ENCODE measurements at regions not wholly inside any gene's neighbourhood (a gene's known extent, or its start where the extent isn't known, plus 50 kb on each side); places are given as distances from the start of the nearest gene placed in this dataset.

DNA sequence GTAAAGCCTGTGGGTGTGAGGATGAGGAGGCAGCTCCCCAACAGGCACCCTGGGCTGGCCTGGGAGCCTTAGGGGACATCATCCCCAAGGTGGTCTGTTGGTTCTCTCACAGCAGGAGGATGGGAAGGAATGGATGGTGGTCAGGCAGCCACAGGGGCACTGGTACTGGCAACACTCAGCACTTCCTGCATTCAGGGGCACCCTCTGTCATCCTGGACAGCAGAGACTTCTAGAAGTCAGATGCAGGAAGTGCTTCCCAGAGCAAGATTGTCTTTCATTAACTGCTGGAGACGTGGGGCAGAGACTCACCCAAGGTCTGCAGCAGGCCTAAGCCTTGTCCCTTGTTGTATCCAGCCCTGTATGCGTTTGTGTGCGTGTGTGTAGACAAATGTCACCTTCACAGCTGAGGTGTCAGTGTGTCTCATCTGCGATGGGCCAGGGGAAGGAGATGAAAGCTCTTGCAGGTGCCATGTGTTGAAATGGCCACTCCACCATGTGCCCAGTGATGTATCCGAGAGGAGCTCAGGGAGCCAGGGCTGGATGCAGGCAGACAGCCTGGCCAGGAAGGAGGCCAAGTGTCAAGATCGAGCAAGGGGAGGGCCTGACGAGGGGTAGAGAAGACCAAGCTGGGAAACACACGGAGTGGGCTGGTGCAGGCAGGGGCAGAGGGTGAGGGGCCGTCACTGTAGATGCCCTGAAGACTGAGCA, 85.1 kb downstream of the PITPNM2 start:
- DNase-seq (ENCODE audit: low spot score): no peak

DNA sequence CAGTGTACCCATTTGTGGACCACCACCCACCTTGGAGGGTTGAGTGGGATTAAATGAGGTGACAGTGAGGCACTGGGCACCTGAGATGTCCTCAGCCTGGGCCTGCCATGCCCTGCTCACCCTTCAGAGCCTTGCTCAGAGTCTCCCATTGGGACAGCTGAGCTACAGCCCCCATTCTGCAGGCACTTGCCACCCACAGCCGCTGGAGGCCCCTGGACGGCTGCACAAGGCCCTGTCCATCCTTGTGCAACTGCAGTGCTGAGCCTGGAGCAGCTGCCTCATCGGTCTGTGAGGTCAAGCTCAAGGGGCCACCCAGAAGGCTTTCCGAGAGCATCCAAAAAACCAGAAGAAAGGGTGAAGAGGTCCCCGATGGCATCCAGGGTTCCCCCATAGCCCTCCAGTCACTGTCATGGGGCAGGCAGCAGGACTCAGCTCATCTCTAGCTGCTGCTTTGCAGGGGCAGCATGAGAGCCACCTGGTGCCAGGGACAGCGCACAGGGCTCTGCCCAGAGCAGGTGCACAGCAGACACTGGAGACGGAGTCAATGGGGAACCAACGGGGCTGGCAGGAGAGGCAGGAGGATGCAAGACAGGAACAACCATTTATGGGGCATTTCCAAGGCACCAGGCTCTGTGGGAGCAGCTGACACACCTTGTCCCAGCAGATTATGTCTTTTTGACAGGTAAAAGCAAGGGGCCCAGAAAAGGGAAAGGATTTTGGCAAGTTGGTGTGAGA, 84.6 kb downstream of the ARL6IP4 start:
- H3K4me3 ChIP-seq: no peak overlapping the region
- no peak for DNase-seq (ENCODE audit: low spot score)

More for the DNA sequence above, 85.1 kb downstream of the PITPNM2 start:
- Histone ChIP-seq H3K27ac (peak overlapping the region in 1 of 2 donors; percentile 73), H3K4me3 (no peak overlapping the region)
- TF ChIP-seq, protein P1, sequence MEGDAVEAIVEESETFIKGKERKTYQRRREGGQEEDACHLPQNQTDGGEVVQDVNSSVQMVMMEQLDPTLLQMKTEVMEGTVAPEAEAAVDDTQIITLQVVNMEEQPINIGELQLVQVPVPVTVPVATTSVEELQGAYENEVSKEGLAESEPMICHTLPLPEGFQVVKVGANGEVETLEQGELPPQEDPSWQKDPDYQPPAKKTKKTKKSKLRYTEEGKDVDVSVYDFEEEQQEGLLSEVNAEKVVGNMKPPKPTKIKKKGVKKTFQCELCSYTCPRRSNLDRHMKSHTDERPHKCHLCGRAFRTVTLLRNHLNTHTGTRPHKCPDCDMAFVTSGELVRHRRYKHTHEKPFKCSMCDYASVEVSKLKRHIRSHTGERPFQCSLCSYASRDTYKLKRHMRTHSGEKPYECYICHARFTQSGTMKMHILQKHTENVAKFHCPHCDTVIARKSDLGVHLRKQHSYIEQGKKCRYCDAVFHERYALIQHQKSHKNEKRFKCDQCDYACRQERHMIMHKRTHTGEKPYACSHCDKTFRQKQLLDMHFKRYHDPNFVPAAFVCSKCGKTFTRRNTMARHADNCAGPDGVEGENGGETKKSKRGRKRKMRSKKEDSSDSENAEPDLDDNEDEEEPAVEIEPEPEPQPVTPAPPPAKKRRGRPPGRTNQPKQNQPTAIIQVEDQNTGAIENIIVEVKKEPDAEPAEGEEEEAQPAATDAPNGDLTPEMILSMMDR (IDR thresholded peaks at IDR 0.05): no peak

DNA sequence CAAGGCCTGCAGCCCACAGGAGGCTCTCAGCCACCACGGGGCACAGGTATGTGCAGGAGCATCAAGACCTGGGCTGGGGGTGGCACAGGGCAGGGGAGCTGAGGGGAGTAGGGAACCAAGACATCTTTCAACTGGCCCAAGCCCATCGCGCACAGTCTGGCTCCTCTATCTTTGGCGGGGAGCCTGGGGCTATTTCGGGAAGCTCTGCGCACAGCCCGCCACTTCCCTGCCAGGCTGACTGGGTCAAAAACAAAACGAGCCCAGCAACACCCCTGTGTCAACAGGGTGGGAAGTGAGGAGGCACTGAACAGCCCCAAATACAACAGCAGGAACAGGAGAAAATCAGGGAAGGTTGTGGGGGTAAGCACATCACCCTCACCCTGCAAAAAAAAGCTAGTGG, 83.9 kb downstream of the ARL6IP4 start:
- Histone ChIP-seq H3K27ac (peak overlapping the region; percentile 73 to 83), H3K4me3 (no peak overlapping the region)
- TF ChIP-seq, protein P1 (IDR thresholded peaks at IDR 0.05): no peak
- peak; percentile 80 for DNase-seq (ENCODE audit: low spot score)

More for the DNA sequence above, 84.6 kb downstream of the ARL6IP4 start:
- TF ChIP-seq, protein P1 (IDR thresholded peaks at IDR 0.05): no peak
- H3K27ac ChIP-seq: peak overlapping the region; percentile 73 to 83

DNA sequence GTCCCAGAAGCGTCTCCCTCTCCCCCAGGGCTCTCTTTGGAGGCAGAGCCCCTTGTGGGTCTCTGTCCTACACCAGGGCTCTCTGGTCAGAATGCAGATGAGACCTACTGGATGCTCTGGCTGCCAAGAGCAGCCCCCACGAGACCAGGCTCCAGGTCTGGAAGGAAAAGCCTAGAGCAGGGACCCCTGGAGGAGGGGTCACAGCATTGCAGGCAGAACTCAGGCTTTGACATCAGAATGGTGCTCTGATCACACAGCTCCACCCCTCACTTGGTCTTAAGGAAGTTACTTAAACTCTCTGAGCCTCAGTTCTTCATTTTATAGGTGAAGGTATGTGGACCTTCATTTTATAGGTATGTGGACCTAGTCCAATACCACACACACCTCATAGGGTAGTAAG, 83.1 kb downstream of the ARL6IP4 start:
- H3K27ac ChIP-seq: peak overlapping the region; percentile 73 to 83
- TF ChIP-seq, protein P1 (IDR thresholded peaks at IDR 0.05): no peak
- no peak overlapping the region for H3K4me3 ChIP-seq
- DNase-seq (ENCODE audit: low spot score): no peak

DNA sequence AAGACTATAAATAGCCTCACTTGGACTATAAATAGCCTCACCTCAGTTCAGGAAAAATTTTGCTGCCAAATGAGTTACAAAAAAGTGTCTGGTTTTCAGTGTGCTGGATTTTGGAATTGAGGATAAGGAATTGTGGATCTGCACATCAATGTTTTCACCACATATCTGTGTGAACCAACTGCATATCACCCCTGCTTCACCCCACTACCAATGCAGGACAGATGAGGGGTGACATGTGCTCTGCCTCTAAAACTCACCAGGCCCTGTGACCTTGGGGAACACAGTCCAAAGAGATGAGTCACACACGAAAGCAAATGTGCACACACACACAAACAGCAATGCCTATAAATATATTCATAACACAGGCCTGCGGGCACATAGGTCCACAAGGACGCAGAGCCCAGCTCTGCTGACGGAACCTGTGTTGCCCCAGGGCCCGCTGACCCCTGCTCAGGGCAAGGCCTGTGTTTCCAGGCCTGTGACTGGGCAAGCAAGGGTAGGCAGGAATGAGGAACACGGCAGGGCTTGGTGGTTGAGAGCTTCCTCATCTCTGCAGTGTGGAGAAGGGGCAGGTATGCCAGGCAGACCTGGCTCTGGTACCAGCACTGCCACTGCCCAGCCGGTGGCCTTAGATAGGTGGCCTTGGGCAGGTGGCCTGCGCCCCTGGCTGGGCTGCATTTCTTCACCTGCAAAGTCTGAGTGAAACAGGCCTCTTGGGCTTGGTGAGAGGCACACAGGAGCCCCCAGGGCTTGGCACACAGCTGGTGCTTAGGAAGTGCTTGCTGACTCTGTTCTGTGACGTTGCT, 82.4 kb downstream of the ARL6IP4 start:
- TF ChIP-seq, protein P1 (IDR thresholded peaks at IDR 0.05): no peak
- no peak overlapping the region for H3K4me3 ChIP-seq
- peak; percentile 81 for DNase-seq (ENCODE audit: low spot score)
- H3K27ac ChIP-seq: peak overlapping the region; percentile 73 to 83

DNA sequence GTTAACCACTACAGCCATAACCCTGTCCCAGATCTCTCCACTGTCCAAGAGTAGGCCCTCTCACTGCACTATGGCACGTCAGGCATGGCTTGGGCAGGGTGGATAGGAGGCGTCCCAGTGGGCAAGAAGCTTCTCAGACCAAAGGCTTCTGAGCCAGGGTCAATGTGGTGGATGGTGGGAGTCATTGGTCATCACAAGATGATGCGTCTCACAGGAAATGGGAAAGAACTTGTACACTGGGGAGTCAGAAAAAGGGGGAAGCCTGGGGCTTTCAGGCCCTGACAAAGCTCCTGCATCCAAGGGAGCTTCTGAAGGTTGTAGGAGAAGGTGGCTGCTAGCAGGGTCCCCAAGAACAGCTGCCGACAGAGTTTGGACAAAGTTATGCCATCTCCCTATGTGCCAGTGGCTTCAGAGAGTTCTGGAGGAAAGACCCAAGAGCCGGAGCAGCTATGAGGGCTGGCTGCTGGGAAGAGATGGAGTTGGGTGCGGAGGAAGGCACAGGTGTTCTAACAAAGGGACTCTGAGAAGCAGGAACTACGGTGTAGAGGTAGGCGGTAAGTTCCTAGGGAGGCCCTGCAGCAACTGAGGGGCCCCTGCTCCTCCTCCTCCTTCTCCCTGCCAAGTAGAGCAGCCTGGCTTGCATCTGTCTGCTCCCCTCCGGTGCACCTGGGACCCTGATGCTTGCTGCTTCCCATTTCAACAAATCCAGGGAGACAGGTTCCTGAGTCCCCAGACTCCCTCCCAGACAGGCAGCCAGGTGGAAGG, 81.1 kb downstream of the ARL6IP4 start:
- DNase-seq (ENCODE audit: low spot score): no peak
- peak overlapping the region in 1 of 2 donors; percentile 83 for H3K27ac ChIP-seq
- H3K4me3 ChIP-seq: no peak overlapping the region
- TF ChIP-seq, protein P1 (IDR thresholded peaks at IDR 0.05): no peak
